HCT116 (cell line): ENCODE measurements at regions not wholly inside any gene's neighbourhood (a gene's known extent, or its start where the extent isn't known, plus 50 kb on each side); places are given as distances from the start of the nearest gene placed in this dataset.

Experiments used
- ATAC-seq: fragments of 200-7000 bp; cut with Tn5 transposase; 2 replicates; pipeline ENCODE4 v1.9.1; 2020; ENCODE audit warnings: mild to moderate bottlenecking, moderate library complexity
- BruUV-seq: library from RNA; stranded (reverse); fragments of 400-500 nt; replicated peaks from 2 replicates; lab custom pipeline; 2021; lab: Mats Ljungman, UMichigan
- CTCF ChIA-PET: fragments of 300-600 bp; sonication (Branson Sonifier 250); formaldehyde crosslinking; loops from one replicate; lab custom pipeline; 2021; ENCODE audit warnings: antibody characterized with exemption; lab: Charles Lee
- POLR2A ChIA-PET: fragments of 300-600, 350-600 bp; sonication (Branson Sonifier 250); formaldehyde crosslinking; loops from one replicate; lab custom pipeline; 2021; ENCODE audit warnings: antibody characterized with exemption; lab: Charles Lee
- RAD21 ChIA-PET, 2 experiments: fragments of 300-600 bp; sonication (Branson Sonifier 250); formaldehyde crosslinking; loops; one replicate each; lab custom pipeline; 2023; ENCODE audit warnings: low total read pairs in 2 of 2; ENCODE audit not compliant: uncharacterized antibody in 2 of 2, unreplicated experiment in 2 of 2, low non-redundant PET in 1 of 2; lab: Charles Lee
- DNase-seq: peaks from one replicate; pipeline ENCODE4 v3.0.0-alpha.2; 2010; ENCODE audit warnings: low read depth, low spot score
- H2AFZ ChIP-seq: fragments of 200-600 bp; shearing (Covaris generic), sonication (generic); 2 replicates; pipeline ENCODE4 v1.6.1; 2017; ENCODE audit warnings: low read depth, mixed run types, mixed read lengths, antibody characterized with exemption, low read length; ENCODE audit not compliant: poor library complexity, severe bottlenecking
- H3K27ac ChIP-seq: 2 replicates; pipeline ENCODE4 v1.5.1; 2012; ENCODE audit warnings: low read depth, low read length
- H3K27me3 ChIP-seq: fragments of 200-600 bp; sonication (generic); 2 replicates; pipeline ENCODE4 v1.6.1; 2016; ENCODE audit warnings: mixed run types, low read length, mixed read lengths; ENCODE audit not compliant: insufficient read depth
- H3K36me3 ChIP-seq, 2 experiments: fragments of 200-500 bp in 1 of 2; fragments of 200-600 bp in 1 of 2; sonication (Bioruptor generic) in 1 of 2; sonication (generic) in 1 of 2; 2 replicates each; pipeline versions ENCODE4 v1.5.1 to v1.6.1; 2014 to 2016; ENCODE audit warnings: low read length in 2 of 2, inconsistent platforms in 1 of 2, mixed read lengths in 1 of 2, mixed run types in 1 of 2; ENCODE audit not compliant: insufficient read depth in 2 of 2, control insufficient read depth in 1 of 2
- H3K4me1 ChIP-seq, 2 experiments: fragments of 200-600 bp in 1 of 2; sonication (generic) in 1 of 2; 2 replicates each; pipeline versions ENCODE4 v1.5.1 to v1.6.1; 2012 to 2017; ENCODE audit warnings: low read length in 2 of 2, inconsistent platforms in 1 of 2, mild to moderate bottlenecking in 1 of 2, mixed read lengths in 1 of 2, mixed run types in 1 of 2, moderate library complexity in 1 of 2; ENCODE audit not compliant: insufficient read depth in 2 of 2, control insufficient read depth in 1 of 2
- H3K4me2 ChIP-seq: fragments of 200-600 bp; sonication (generic); 2 replicates; pipeline ENCODE4 v1.6.1; 2017; ENCODE audit warnings: mixed run types, low read length, mixed read lengths
- H3K4me3 ChIP-seq, 2 experiments: fragments of 200-600 bp in 1 of 2; sonication (generic) in 1 of 2; replicated peaks in 1 of 2; 2 replicates each; pipeline ENCODE4 v1.5.1; 2011 to 2016; ENCODE audit warnings: low read length in 2 of 2, control low read depth in 1 of 2, low read depth in 1 of 2, mild to moderate bottlenecking in 1 of 2, mixed read lengths in 1 of 2, mixed run types in 1 of 2
- H3K79me2 ChIP-seq: fragments of 200-600 bp; sonication (generic); 2 replicates; pipeline ENCODE4 v1.6.1; 2017; ENCODE audit warnings: mild to moderate bottlenecking, mixed run types, low read length, moderate library complexity, mixed read lengths; ENCODE audit not compliant: insufficient read depth
- H3K9ac ChIP-seq: fragments of 200-600 bp; sonication (generic); 2 replicates; pipeline ENCODE4 v1.6.1; 2016; ENCODE audit warnings: low read length, mixed read lengths
- H3K9me2 ChIP-seq: fragments of 200-600 bp; sonication (generic), shearing (Covaris generic); 2 replicates; pipeline ENCODE4 v1.6.1; 2017; ENCODE audit warnings: mixed run types, mild to moderate bottlenecking, moderate library complexity; ENCODE audit not compliant: insufficient read depth
- H3K9me3 ChIP-seq, 2 experiments: fragments of 200-500 bp in 1 of 2; fragments of 200-600 bp in 1 of 2; sonication (Bioruptor generic) in 1 of 2; sonication (generic) in 1 of 2; 2 replicates each; pipeline ENCODE4 v1.6.1; 2014 to 2017; ENCODE audit warnings: low read length in 2 of 2, mixed read lengths in 2 of 2, inconsistent platforms in 1 of 2, low read depth in 1 of 2, mild to moderate bottlenecking in 1 of 2, mixed run types in 1 of 2, moderate library complexity in 1 of 2; ENCODE audit not compliant: control insufficient read depth in 1 of 2, insufficient read depth in 1 of 2
- H4K20me1 ChIP-seq: fragments of 200-600 bp; sonication (generic), shearing (Covaris generic); 2 replicates; pipeline ENCODE4 v1.6.1; 2017; ENCODE audit warnings: mixed run types, mild to moderate bottlenecking, moderate library complexity; ENCODE audit not compliant: insufficient read depth
- CBX3 ChIP-seq: IDR thresholded peaks from 2 replicates; pipeline ENCODE4 v1.6.1; 2012; ENCODE audit warnings: low read depth
- EZH2 ChIP-seq: fragments of 200-600 bp; sonication (generic); IDR thresholded peaks from 2 replicates; pipeline ENCODE4 v1.6.1; 2017; ENCODE audit warnings: antibody characterized with exemption, mixed run types
- EZH2phosphoT487 ChIP-seq: fragments of 200-600 bp; IDR thresholded peaks from 2 replicates; pipeline ENCODE4 v1.6.1; 2018; ENCODE audit warnings: antibody characterized with exemption, borderline replicate concordance
- FOSL1 ChIP-seq: IDR thresholded peaks from 2 replicates; pipeline ENCODE4 v1.6.1; 2012; ENCODE audit warnings: low read depth
- POLR2AphosphoS5 ChIP-seq: IDR thresholded peaks from 2 replicates; pipeline ENCODE4 v1.6.1; 2011; ENCODE audit warnings: mild to moderate bottlenecking, low read depth, low read length, moderate library complexity
- RAD21 ChIP-seq: IDR thresholded peaks from 2 replicates; pipeline ENCODE4 v1.6.1; 2012; ENCODE audit warnings: low read depth, mild to moderate bottlenecking
- SIN3A ChIP-seq: IDR thresholded peaks from 2 replicates; pipeline ENCODE4 v1.6.1; 2012; ENCODE audit warnings: low read depth
- SP1 ChIP-seq: IDR thresholded peaks from 2 replicates; pipeline ENCODE4 v1.6.1; 2012; ENCODE audit warnings: low read depth
- TCF7L2 ChIP-seq: IDR thresholded peaks from 2 replicates; pipeline ENCODE4 v1.7.0; 2011; ENCODE audit warnings: borderline replicate concordance, inconsistent platforms; ENCODE audit not compliant: insufficient read depth, insufficient read length; ENCODE audit errors: extremely low read depth
- YY1 ChIP-seq: IDR thresholded peaks from 2 replicates; pipeline ENCODE4 v1.6.1; 2011; ENCODE audit warnings: low read length, low read depth, moderate library complexity, mild to moderate bottlenecking; ENCODE audit not compliant: insufficient replicate concordance; ENCODE audit errors: extremely low read depth
- ZFX ChIP-seq: fragments of 450-650 bp; IDR thresholded peaks from 2 replicates; pipeline ENCODE4 v1.6.1; 2017
- intact Hi-C: fragments of 100-400 bp; cut with micrococcal nuclease; formaldehyde crosslinking; loops from 2 replicates; pipeline ENCODE4 v1.10.0; 2022
- TF ChIP-seq, protein P1 (sequence below): IDR thresholded peaks from 2 replicates; pipeline ENCODE4 v1.6.1; 2012; ENCODE audit warnings: low read depth
- TF ChIP-seq, protein P2 (sequence below): IDR thresholded peaks from 2 replicates; pipeline ENCODE4 v1.6.1; 2011; ENCODE audit warnings: mild to moderate bottlenecking, low read length, moderate library complexity; ENCODE audit not compliant: insufficient replicate concordance; ENCODE audit errors: extremely low read depth
- TF ChIP-seq, protein P3 (sequence below): IDR thresholded peaks from 2 replicates; pipeline ENCODE4 v1.6.1; 2012
- TF ChIP-seq, protein P4 (sequence below), 3 experiments: fragments of 200-600 bp in 1 of 3; sonication (generic) in 1 of 3; IDR thresholded peaks in 2 of 3; conservative IDR thresholded peaks in 1 of 3; 2 replicates each; pipeline ENCODE4 v1.5.1; 2012 to 2017; ENCODE audit warnings: low read depth in 2 of 3, low read length in 2 of 3, antibody characterized with exemption in 1 of 3, borderline replicate concordance in 1 of 3, control low read depth in 1 of 3, mild to moderate bottlenecking in 1 of 3, mixed read lengths in 1 of 3, mixed run types in 1 of 3, moderate library complexity in 1 of 3; ENCODE audit not compliant: insufficient read depth in 1 of 3

DNA sequence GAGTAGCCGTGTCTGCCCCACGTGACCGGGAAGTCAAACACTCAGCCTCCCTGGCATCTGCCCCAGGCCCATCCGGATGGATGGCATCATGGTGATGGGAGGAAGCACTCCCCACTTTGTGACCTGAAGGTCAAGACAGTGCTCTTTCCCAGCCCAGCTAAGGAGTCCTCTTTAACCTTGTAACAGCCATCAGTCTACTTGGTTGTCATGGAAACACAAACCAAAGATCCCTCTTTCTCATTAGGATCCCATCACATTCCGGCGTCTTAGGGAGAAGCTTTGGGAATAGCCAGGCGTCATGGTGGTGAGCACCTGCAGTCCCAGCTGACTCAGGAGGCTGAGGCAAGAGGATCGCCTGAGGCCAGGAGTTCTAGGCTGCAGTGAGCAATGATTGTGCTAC is 90.9 kb upstream of the FOXC1 start:
- no peak overlapping the region for H3K27ac ChIP-seq
- H3K9me2 ChIP-seq, result no peaks in the 10 kb centered on the region
- no peaks in the 10 kb centered on the region for H3K36me3 ChIP-seq
- H3K4me2 ChIP-seq, result no peak overlapping the region
- CTCF ChIA-PET, result no interaction called here
- ATAC-seq (no peak), DNase-seq (no peak)
- no peaks in the 10 kb centered on the region for H3K27me3 ChIP-seq
- TF ChIP-seq, protein P1, sequence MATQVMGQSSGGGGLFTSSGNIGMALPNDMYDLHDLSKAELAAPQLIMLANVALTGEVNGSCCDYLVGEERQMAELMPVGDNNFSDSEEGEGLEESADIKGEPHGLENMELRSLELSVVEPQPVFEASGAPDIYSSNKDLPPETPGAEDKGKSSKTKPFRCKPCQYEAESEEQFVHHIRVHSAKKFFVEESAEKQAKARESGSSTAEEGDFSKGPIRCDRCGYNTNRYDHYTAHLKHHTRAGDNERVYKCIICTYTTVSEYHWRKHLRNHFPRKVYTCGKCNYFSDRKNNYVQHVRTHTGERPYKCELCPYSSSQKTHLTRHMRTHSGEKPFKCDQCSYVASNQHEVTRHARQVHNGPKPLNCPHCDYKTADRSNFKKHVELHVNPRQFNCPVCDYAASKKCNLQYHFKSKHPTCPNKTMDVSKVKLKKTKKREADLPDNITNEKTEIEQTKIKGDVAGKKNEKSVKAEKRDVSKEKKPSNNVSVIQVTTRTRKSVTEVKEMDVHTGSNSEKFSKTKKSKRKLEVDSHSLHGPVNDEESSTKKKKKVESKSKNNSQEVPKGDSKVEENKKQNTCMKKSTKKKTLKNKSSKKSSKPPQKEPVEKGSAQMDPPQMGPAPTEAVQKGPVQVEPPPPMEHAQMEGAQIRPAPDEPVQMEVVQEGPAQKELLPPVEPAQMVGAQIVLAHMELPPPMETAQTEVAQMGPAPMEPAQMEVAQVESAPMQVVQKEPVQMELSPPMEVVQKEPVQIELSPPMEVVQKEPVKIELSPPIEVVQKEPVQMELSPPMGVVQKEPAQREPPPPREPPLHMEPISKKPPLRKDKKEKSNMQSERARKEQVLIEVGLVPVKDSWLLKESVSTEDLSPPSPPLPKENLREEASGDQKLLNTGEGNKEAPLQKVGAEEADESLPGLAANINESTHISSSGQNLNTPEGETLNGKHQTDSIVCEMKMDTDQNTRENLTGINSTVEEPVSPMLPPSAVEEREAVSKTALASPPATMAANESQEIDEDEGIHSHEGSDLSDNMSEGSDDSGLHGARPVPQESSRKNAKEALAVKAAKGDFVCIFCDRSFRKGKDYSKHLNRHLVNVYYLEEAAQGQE, result no peak
- no peak for TF ChIP-seq TCF7L2
- TF ChIP-seq FOSL1, result no peak
- no peak for TF ChIP-seq EZH2phosphoT487
- TF ChIP-seq EZH2, result no peak
- TF ChIP-seq POLR2AphosphoS5, result no peak
- TF ChIP-seq, protein P2, sequence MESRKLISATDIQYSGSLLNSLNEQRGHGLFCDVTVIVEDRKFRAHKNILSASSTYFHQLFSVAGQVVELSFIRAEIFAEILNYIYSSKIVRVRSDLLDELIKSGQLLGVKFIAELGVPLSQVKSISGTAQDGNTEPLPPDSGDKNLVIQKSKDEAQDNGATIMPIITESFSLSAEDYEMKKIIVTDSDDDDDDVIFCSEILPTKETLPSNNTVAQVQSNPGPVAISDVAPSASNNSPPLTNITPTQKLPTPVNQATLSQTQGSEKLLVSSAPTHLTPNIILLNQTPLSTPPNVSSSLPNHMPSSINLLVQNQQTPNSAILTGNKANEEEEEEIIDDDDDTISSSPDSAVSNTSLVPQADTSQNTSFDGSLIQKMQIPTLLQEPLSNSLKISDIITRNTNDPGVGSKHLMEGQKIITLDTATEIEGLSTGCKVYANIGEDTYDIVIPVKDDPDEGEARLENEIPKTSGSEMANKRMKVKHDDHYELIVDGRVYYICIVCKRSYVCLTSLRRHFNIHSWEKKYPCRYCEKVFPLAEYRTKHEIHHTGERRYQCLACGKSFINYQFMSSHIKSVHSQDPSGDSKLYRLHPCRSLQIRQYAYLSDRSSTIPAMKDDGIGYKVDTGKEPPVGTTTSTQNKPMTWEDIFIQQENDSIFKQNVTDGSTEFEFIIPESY, result no peak
- TF ChIP-seq ZFX, result no peak
- TF ChIP-seq, protein P3, sequence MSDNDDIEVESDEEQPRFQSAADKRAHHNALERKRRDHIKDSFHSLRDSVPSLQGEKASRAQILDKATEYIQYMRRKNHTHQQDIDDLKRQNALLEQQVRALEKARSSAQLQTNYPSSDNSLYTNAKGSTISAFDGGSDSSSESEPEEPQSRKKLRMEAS, result no peak
- no peak for TF ChIP-seq RAD21
- no peak for TF ChIP-seq SP1
- TF ChIP-seq SIN3A, result no peak
- TF ChIP-seq CBX3, result no peak
- TF ChIP-seq, protein P4, sequence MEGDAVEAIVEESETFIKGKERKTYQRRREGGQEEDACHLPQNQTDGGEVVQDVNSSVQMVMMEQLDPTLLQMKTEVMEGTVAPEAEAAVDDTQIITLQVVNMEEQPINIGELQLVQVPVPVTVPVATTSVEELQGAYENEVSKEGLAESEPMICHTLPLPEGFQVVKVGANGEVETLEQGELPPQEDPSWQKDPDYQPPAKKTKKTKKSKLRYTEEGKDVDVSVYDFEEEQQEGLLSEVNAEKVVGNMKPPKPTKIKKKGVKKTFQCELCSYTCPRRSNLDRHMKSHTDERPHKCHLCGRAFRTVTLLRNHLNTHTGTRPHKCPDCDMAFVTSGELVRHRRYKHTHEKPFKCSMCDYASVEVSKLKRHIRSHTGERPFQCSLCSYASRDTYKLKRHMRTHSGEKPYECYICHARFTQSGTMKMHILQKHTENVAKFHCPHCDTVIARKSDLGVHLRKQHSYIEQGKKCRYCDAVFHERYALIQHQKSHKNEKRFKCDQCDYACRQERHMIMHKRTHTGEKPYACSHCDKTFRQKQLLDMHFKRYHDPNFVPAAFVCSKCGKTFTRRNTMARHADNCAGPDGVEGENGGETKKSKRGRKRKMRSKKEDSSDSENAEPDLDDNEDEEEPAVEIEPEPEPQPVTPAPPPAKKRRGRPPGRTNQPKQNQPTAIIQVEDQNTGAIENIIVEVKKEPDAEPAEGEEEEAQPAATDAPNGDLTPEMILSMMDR (IDR thresholded peaks at IDR 0.05 in 2 of 3, conservative IDR thresholded peaks at IDR 0.05 in 1 of 3; ENCODE audit: borderline replicate concordance in 1 of 3, insufficient read depth in 1 of 3, low read depth in 2 of 3, low read length in 2 of 3), result no peak
- TF ChIP-seq YY1, result no peak
- RAD21 ChIA-PET, result no interaction called here
- H3K9me3 ChIP-seq, result no peaks in the 10 kb centered on the region
- no peaks in the 10 kb centered on the region for H4K20me1 ChIP-seq
- H3K4me1 ChIP-seq, result peaks cover 0 to 2% of the 10 kb centered on the region in 2 experiments; a peak in 1 of 4 replicates
- no peak overlapping the region for H2AFZ ChIP-seq
- no peaks in the 10 kb centered on the region for H3K79me2 ChIP-seq
- intact Hi-C loops, result no loop called here
- POLR2A ChIA-PET, result no interaction called here
- H3K4me3 ChIP-seq, result no peak overlapping the region
- no peak overlapping the region for H3K9ac ChIP-seq
- BruUV-seq, result no TSS peak
